ENCODE measurements at regions not wholly inside any gene's neighbourhood (a gene's known extent, or its start where the extent isn't known, plus 50 kb on each side); places are given as distances from the start of the nearest gene placed in this dataset.

GRCh38 chr13:68063181-68063580 lies 833.0 kb upstream of the PCDH9 start:
- H3K9me3 ChIP-seq: no peaks in the 10 kb centered on the region
- no peak for DNase-seq (ENCODE audit: low spot score in 2 of 2)
- H3K27me3 ChIP-seq: no peaks in the 10 kb centered on the region
- no peak overlapping the region for H3K27ac ChIP-seq
- TF ChIP-seq POLR2A (IDR thresholded peaks at IDR 0.05): no peak
- H3K4me1 ChIP-seq: no peaks in the 10 kb centered on the region
- 94 to 95% methylated on average over 1 of the region's 1 CpG for WGBS, 2 donors
- no peak overlapping the region for H3K4me3 ChIP-seq
- no peaks in the 10 kb centered on the region for H3K36me3 ChIP-seq

GRCh38 chr13:68057836-68058235 lies 827.7 kb upstream of the PCDH9 start:
- Histone ChIP-seq H3K27ac (no peak overlapping the region), H3K4me1 (no peaks in the 10 kb centered on the region), H3K4me3 (no peak overlapping the region), H3K9me3 (no peaks in the 10 kb centered on the region), H3K27me3 (no peaks in the 10 kb centered on the region), H3K36me3 (no peaks in the 10 kb centered on the region)
- no peak for DNase-seq (ENCODE audit: low spot score in 2 of 2)
- TF ChIP-seq EP300 (IDR thresholded peaks at IDR 0.05) (no peak), POLR2A (IDR thresholded peaks at IDR 0.05) (no peak)
- TF ChIP-seq, protein P1, sequence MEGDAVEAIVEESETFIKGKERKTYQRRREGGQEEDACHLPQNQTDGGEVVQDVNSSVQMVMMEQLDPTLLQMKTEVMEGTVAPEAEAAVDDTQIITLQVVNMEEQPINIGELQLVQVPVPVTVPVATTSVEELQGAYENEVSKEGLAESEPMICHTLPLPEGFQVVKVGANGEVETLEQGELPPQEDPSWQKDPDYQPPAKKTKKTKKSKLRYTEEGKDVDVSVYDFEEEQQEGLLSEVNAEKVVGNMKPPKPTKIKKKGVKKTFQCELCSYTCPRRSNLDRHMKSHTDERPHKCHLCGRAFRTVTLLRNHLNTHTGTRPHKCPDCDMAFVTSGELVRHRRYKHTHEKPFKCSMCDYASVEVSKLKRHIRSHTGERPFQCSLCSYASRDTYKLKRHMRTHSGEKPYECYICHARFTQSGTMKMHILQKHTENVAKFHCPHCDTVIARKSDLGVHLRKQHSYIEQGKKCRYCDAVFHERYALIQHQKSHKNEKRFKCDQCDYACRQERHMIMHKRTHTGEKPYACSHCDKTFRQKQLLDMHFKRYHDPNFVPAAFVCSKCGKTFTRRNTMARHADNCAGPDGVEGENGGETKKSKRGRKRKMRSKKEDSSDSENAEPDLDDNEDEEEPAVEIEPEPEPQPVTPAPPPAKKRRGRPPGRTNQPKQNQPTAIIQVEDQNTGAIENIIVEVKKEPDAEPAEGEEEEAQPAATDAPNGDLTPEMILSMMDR (IDR thresholded peaks at IDR 0.05): no peak

GRCh38 chr13:68056816-68057710 lies 826.9 kb upstream of the PCDH9 start:
- Histone ChIP-seq H3K36me3 (no peaks in the 10 kb centered on the region), H3K4me1 (no peaks in the 10 kb centered on the region), H3K9me3 (no peaks in the 10 kb centered on the region), H3K27ac (no peak overlapping the region), H3K4me3 (no peak overlapping the region), H3K27me3 (no peaks in the 10 kb centered on the region)
- 76 to 79% methylated on average over 5 of the region's 5 CpGs for WGBS, 2 donors
- TF ChIP-seq POLR2A (IDR thresholded peaks at IDR 0.05) (no peak), EP300 (IDR thresholded peaks at IDR 0.05) (peak in 1 of 2 donors; percentile 15)
- no peak for DNase-seq (ENCODE audit: low spot score in 2 of 2)

DNA sequence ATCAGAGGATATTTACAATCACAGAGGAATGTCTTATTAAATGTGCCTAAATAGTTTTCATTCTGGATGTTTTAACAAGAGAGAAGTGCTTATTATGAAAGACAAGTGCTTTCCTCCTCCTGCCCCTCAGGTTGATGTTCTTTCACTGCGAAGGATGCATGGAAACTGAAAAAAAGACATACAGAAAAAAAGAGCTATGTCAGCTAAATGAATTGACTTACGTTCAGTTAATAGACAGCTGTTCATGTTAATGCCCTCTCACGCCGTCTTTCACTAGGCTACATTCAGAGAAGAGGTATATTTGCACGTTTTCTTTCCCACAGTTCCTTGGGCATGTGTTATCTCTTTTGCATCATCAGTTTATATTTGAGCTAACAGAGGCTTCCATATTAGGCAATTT lies 821.8 kb upstream of the PCDH9 start:
- no peak overlapping the region for H3K27ac ChIP-seq
- TF ChIP-seq POLR2A (IDR thresholded peaks at IDR 0.05) (no peak), EP300 (IDR thresholded peaks at IDR 0.05) (no peak)
- TF ChIP-seq, protein P1 (IDR thresholded peaks at IDR 0.05): no peak
- H3K9me3 ChIP-seq: no peaks in the 10 kb centered on the region
- WGBS, 2 donors: 82 to 83% methylated on average over 5 of the region's 5 CpGs
- no peak overlapping the region for H3K4me3 ChIP-seq
- no peak for DNase-seq (ENCODE audit: low spot score in 2 of 2)
- no peaks in the 10 kb centered on the region for H3K27me3 ChIP-seq
- no peaks in the 10 kb centered on the region for H3K4me1 ChIP-seq
- H3K36me3 ChIP-seq: no peaks in the 10 kb centered on the region

DNA sequence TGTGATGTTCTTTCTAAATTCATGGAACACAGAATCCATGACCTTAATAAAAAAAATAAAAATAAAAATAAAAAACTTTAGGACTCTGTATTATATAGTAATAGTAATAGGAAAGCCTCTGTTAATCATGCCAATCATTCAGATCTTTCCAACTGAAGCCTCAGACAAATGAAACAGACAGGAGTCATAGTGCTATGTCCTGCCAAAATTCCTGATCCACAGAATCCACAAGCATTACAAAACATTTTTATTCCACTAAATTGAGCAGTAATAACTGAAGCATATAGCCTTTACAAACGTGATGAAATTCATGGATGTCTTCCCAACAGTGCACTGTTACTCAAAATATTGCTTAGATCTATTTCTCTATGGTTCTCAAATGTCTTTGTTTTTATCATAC lies 820.6 kb upstream of the PCDH9 start:
- no peaks in the 10 kb centered on the region for H3K36me3 ChIP-seq
- DNase-seq (ENCODE audit: low spot score in 2 of 2): no peak
- no peaks in the 10 kb centered on the region for H3K9me3 ChIP-seq
- TF ChIP-seq, protein P1 (IDR thresholded peaks at IDR 0.05): no peak
- TF ChIP-seq EP300 (IDR thresholded peaks at IDR 0.05): no peak
- no peak for TF ChIP-seq POLR2A (IDR thresholded peaks at IDR 0.05)
- H3K4me3 ChIP-seq: no peak overlapping the region
- 51 to 54% methylated on average over 1 of the region's 1 CpG for WGBS, 2 donors
- H3K27me3 ChIP-seq: no peaks in the 10 kb centered on the region
- H3K27ac ChIP-seq: no peak overlapping the region
- H3K4me1 ChIP-seq: no peaks in the 10 kb centered on the region

GRCh38 chr13:68048802-68049359 lies 818.7 kb upstream of the PCDH9 start:
- Histone ChIP-seq H3K27ac (no peak overlapping the region), H3K27me3 (no peaks in the 10 kb centered on the region), H3K4me1 (no peaks in the 10 kb centered on the region), H3K36me3 (no peaks in the 10 kb centered on the region), H3K9me3 (no peaks in the 10 kb centered on the region), H3K4me3 (no peak overlapping the region)
- WGBS, 2 donors: 81 to 84% methylated on average over 3 of the region's 3 CpGs
- TF ChIP-seq EP300 (IDR thresholded peaks at IDR 0.05): no peak
- TF ChIP-seq, protein P1 (IDR thresholded peaks at IDR 0.05): no peak
- DNase-seq (ENCODE audit: low spot score in 2 of 2): no peak
